ENCODE measurements at regions not wholly inside any gene's neighbourhood (a gene's known extent, or its start where the extent isn't known, plus 50 kb on each side); places are given as distances from the start of the nearest gene placed in this dataset.

DNA sequence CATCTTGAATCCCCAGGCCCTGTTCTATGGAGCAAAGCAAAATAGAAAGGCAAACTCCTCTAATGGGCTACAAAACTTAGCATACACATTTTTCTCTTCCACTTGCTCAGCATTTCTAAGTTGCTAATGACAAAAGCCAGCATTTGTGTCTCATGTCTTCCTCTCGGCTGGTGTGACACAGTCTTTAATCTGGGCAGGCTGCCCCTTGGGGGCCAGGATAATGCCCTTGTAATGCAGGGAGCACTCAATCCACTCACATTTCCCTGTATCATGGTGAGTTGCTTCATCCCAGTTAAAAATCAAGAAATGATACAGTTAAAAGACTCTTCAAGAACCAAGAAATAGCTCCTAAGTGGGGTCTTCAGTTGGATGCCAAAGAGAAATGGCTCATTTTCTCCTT, 109.1 kb upstream of the FBXO11 start:
- no peaks in the 10 kb centered on the region for H3K9me2 ChIP-seq (replicated peaks; ENCODE audit: insufficient read depth)
- no peaks in the 10 kb centered on the region for H4K20me1 ChIP-seq (ENCODE audit: insufficient read depth, poor library complexity, severe bottlenecking)
- TF ChIP-seq EZH2phosphoT487 (IDR thresholded peaks at IDR 0.05; ENCODE audit: low read depth, severe bottlenecking, unreplicated experiment) = no peak
- TF ChIP-seq, protein P1, sequence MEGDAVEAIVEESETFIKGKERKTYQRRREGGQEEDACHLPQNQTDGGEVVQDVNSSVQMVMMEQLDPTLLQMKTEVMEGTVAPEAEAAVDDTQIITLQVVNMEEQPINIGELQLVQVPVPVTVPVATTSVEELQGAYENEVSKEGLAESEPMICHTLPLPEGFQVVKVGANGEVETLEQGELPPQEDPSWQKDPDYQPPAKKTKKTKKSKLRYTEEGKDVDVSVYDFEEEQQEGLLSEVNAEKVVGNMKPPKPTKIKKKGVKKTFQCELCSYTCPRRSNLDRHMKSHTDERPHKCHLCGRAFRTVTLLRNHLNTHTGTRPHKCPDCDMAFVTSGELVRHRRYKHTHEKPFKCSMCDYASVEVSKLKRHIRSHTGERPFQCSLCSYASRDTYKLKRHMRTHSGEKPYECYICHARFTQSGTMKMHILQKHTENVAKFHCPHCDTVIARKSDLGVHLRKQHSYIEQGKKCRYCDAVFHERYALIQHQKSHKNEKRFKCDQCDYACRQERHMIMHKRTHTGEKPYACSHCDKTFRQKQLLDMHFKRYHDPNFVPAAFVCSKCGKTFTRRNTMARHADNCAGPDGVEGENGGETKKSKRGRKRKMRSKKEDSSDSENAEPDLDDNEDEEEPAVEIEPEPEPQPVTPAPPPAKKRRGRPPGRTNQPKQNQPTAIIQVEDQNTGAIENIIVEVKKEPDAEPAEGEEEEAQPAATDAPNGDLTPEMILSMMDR (IDR thresholded peaks at IDR 0.05; ENCODE audit: poor library complexity) = no peak
- TF ChIP-seq EZH2 (IDR thresholded peaks at IDR 0.05; ENCODE audit: borderline replicate concordance) = no peak
- no peak for DNase-seq (ENCODE audit: low spot score)
- no peaks in the 10 kb centered on the region for H3K27me3 ChIP-seq
- H3K36me3 ChIP-seq (replicated peaks; ENCODE audit: insufficient read depth, low read depth) = no peaks in the 10 kb centered on the region
- no peak overlapping the region for H3K4me2 ChIP-seq
- peaks cover 4% of the 10 kb centered on the region for H3K9me3 ChIP-seq (ENCODE audit: low read depth)
- H2AFZ ChIP-seq = no peak overlapping the region
- H3K4me1 ChIP-seq (ENCODE audit: insufficient read depth) = no peaks in the 10 kb centered on the region
- H3K27ac ChIP-seq = no peak overlapping the region
- H3K4me3 ChIP-seq = no peak overlapping the region
- 56% methylated on average over 1 of the region's 1 CpG for WGBS (ENCODE audit: low lambda C conversion rate, missing lambda C conversion rate)
- H3K79me2 ChIP-seq = no peaks in the 10 kb centered on the region

DNA sequence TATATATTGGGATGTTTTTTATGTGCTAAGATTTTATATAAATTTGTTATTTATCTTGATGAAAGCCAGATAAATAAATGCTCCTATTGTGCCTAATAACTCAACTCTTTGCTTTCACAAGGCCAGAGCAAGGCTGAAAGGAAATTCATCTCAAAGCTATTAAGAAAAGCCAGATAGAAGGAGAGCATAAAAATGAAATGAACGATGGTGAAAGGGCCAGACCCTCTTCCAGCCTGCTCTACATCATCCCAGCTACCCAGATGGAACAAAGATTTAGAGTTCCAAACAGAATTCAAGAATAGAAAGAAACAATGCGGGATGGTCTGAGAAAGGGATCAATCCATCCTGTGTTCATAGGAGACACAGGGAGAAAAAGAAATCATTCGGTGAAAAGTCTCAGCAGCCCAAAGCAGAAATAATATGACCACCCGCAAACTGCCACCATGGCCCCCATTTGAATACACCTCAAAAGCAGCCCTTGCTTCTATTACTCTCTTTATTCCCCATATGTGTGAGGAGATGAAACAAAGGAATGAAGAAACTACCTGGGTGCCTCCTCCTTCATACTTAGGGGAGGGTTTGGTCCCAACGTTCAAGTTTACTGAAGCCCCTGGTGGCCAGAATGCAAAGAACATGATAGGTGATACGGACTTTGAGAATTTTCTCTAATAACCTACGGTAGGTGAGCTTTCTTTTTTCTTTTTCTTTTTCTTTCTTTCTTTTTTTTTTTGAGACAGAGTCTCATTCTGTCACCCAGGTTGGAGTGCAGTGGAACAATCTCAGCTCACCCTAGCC, 110.1 kb upstream of the FBXO11 start:
- 74% methylated on average over 7 of the region's 7 CpGs for WGBS (ENCODE audit: low lambda C conversion rate, missing lambda C conversion rate)
- H3K27me3 ChIP-seq = no peaks in the 10 kb centered on the region
- H3K9me2 ChIP-seq (replicated peaks; ENCODE audit: insufficient read depth) = no peaks in the 10 kb centered on the region
- no peak overlapping the region for H2AFZ ChIP-seq
- peaks cover 4% of the 10 kb centered on the region for H3K9me3 ChIP-seq (ENCODE audit: low read depth)
- H3K36me3 ChIP-seq (replicated peaks; ENCODE audit: insufficient read depth, low read depth) = no peaks in the 10 kb centered on the region
- peak; percentile 6 for DNase-seq (ENCODE audit: low spot score)
- no peak overlapping the region for H3K4me2 ChIP-seq
- H4K20me1 ChIP-seq (ENCODE audit: insufficient read depth, poor library complexity, severe bottlenecking) = no peaks in the 10 kb centered on the region
- H3K27ac ChIP-seq = no peak overlapping the region
- no peaks in the 10 kb centered on the region for H3K4me1 ChIP-seq (ENCODE audit: insufficient read depth)
- H3K4me3 ChIP-seq = no peak overlapping the region
- no peaks in the 10 kb centered on the region for H3K79me2 ChIP-seq
- TF ChIP-seq, protein P1 (IDR thresholded peaks at IDR 0.05; ENCODE audit: poor library complexity) = peak; percentile 5
- TF ChIP-seq EZH2phosphoT487 (IDR thresholded peaks at IDR 0.05; ENCODE audit: low read depth, severe bottlenecking, unreplicated experiment) = no peak
- TF ChIP-seq EZH2 (IDR thresholded peaks at IDR 0.05; ENCODE audit: borderline replicate concordance) = no peak

DNA sequence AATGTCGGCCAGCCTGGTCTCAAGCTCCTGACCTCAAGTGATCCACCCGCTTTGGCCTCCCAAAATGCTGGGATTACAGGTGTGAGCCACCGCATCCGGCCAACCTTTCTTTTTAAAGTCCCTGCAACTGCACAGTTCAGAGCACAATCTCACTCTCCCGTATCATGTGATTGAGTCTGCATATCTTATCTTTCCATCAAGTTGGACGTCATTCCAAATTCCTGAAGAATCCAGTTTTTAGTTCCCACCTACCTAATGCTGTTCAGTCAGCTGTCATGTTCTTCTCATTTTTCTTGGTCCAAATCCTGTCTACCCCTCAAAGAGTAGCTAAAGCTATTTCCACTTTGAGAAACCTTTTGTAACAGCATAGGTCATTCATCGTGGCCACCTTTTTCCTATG, 110.8 kb upstream of the FBXO11 start:
- Histone ChIP-seq H3K9me3 (ENCODE audit: low read depth) (peaks cover 4% of the 10 kb centered on the region), H3K4me3 (no peak overlapping the region), H3K36me3 (replicated peaks; ENCODE audit: insufficient read depth, low read depth) (no peaks in the 10 kb centered on the region), H3K79me2 (no peaks in the 10 kb centered on the region), H3K27me3 (no peaks in the 10 kb centered on the region), H2AFZ (no peak overlapping the region), H3K27ac (no peak overlapping the region), H4K20me1 (ENCODE audit: insufficient read depth, poor library complexity, severe bottlenecking) (no peaks in the 10 kb centered on the region), H3K4me1 (ENCODE audit: insufficient read depth) (no peaks in the 10 kb centered on the region), H3K4me2 (no peak overlapping the region), H3K9me2 (replicated peaks; ENCODE audit: insufficient read depth) (no peaks in the 10 kb centered on the region)
- DNase-seq (ENCODE audit: low spot score) = no peak
- whole genome bisulfite sequencing (ENCODE audit: low lambda C conversion rate, missing lambda C conversion rate) = 91% methylated on average over 7 of the region's 7 CpGs
- no peak for TF ChIP-seq EZH2phosphoT487 (IDR thresholded peaks at IDR 0.05; ENCODE audit: low read depth, severe bottlenecking, unreplicated experiment)
- TF ChIP-seq EZH2 (IDR thresholded peaks at IDR 0.05; ENCODE audit: borderline replicate concordance) = no peak
- TF ChIP-seq, protein P1 (IDR thresholded peaks at IDR 0.05; ENCODE audit: poor library complexity) = no peak

All from hepatocyte (in vitro differentiated cells).